Fibroblast of the aortic adventitia (primary cell): ENCODE measurements at regions not wholly inside any gene's neighbourhood (a gene's known extent, or its start where the extent isn't known, plus 50 kb on each side); places are given as distances from the start of the nearest gene placed in this dataset.

Source experiments
- DNase-seq: peaks from one replicate; pipeline ENCODE4 v3.0.0-alpha.2; 2010; ENCODE audit warnings: low read depth
- H3K4me3 ChIP-seq: 2 replicates; pipeline ENCODE4 v1.5.1; 2011; ENCODE audit warnings: low read depth, mild to moderate bottlenecking, control low read depth, low read length, moderate library complexity
- CTCF ChIP-seq: IDR thresholded peaks from 2 replicates; pipeline ENCODE4 v1.5.1; 2011; ENCODE audit warnings: mild to moderate bottlenecking, low read length, control low read depth, inconsistent platforms; ENCODE audit not compliant: insufficient read depth

- no peak for TF ChIP-seq CTCF
- H3K4me3 ChIP-seq, result no peak overlapping the region
- no peak for DNase-seq
Observed at GRCh38 chr18:26794230-26795101, 71.0 kb downstream of the AQP4 start.

GRCh38 chr18:26792661-26793060 lies 72.8 kb downstream of the AQP4 start:
- H3K4me3 ChIP-seq, result no peak overlapping the region
- peak; percentile 92 for DNase-seq
- TF ChIP-seq CTCF, result no peak

- peak; percentile 70 for DNase-seq
- TF ChIP-seq CTCF, result no peak
Observed at GRCh38 chr18:26791676-26792075, 73.8 kb downstream of the AQP4 start.

GRCh38 chr18:26784599-26784998 lies 80.9 kb downstream of the AQP4 start:
- H3K4me3 ChIP-seq, result no peak overlapping the region
- no peak for DNase-seq
- no peak for TF ChIP-seq CTCF

More at GRCh38 chr18:26791676-26792075, 73.8 kb downstream of the AQP4 start:
- H3K4me3 ChIP-seq, result no peak overlapping the region

GRCh38 chr18:26783170-26783569 lies 82.3 kb downstream of the AQP4 start:
- H3K4me3 ChIP-seq, result no peak overlapping the region
- DNase-seq, result no peak
- TF ChIP-seq CTCF, result no peak

- H3K4me3 ChIP-seq, result no peak overlapping the region
- no peak for DNase-seq
- TF ChIP-seq CTCF, result no peak
Observed at GRCh38 chr18:26780520-26781325, 84.8 kb downstream of the AQP4 start.
